BLaER1 (cell line): ENCODE measurements at regions not wholly inside any gene's neighbourhood (a gene's known extent, or its start where the extent isn't known, plus 50 kb on each side); places are given as distances from the start of the nearest gene placed in this dataset.

ENCODE experiments used
- H3K27ac ChIP-seq: shearing (Covaris generic); formaldehyde crosslinking; 2 replicates; pipeline ENCODE4 v1.8.1; 2022
- H3K27me3 ChIP-seq: shearing (Covaris generic); formaldehyde crosslinking; 2 replicates; pipeline ENCODE4 v1.8.1; 2022
- H3K36me3 ChIP-seq: shearing (Covaris generic); formaldehyde crosslinking; 2 replicates; pipeline ENCODE4 v1.8.1; 2022
- H3K4me1 ChIP-seq: shearing (Covaris generic); formaldehyde crosslinking; 2 replicates; pipeline ENCODE4 v1.8.1; 2022
- H3K4me2 ChIP-seq: shearing (Covaris generic); formaldehyde crosslinking; 2 replicates; pipeline ENCODE4 v1.8.1; 2022
- H3K4me3 ChIP-seq: shearing (Covaris generic); formaldehyde crosslinking; 2 replicates; pipeline ENCODE4 v1.8.1; 2022
- H3K9ac ChIP-seq: shearing (Covaris generic); formaldehyde crosslinking; 2 replicates; pipeline ENCODE4 v1.8.1; 2022
- H3K9me3 ChIP-seq: shearing (Covaris generic); formaldehyde crosslinking; 2 replicates; pipeline ENCODE4 v1.8.1; 2022
- H4K20me1 ChIP-seq: shearing (Covaris generic); formaldehyde crosslinking; 2 replicates; pipeline ENCODE4 v1.8.1; 2022
- Cebpa-rat ChIP-seq: shearing (Covaris generic); IDR thresholded peaks from 2 replicates; pipeline ENCODE4 v1.8.1; 2022

DNA sequence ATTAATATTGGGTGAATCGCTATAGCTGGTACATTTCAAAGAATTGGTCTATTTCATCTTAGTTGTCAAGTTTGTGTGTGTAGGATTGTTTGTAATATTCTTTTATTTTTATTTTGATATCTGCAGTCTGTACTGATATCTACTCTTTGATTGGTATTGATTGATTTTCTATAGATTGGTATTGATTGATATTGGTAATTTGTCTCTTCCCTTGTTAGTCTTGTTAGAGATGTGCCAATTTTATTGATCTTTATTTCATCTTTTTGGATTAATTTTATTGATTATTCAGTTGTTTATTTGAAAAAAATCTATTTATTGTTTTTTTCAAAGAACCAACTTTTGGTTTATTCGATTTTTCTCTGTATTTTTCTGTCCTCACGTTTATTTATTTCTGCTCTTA is 61.4 kb downstream of the TM2D3 start:
- no peaks in the 10 kb centered on the region for H3K36me3 ChIP-seq
- H3K9ac ChIP-seq = no peak overlapping the region
- no peaks in the 10 kb centered on the region for H3K27me3 ChIP-seq
- H3K4me2 ChIP-seq = no peak overlapping the region
- no peak overlapping the region for H3K4me3 ChIP-seq
- no peak overlapping the region for H3K27ac ChIP-seq
- no peak for TF ChIP-seq Cebpa-rat
- H4K20me1 ChIP-seq = no peaks in the 10 kb centered on the region
- no peaks in the 10 kb centered on the region for H3K4me1 ChIP-seq
- H3K9me3 ChIP-seq = peaks cover 17% of the 10 kb centered on the region

DNA sequence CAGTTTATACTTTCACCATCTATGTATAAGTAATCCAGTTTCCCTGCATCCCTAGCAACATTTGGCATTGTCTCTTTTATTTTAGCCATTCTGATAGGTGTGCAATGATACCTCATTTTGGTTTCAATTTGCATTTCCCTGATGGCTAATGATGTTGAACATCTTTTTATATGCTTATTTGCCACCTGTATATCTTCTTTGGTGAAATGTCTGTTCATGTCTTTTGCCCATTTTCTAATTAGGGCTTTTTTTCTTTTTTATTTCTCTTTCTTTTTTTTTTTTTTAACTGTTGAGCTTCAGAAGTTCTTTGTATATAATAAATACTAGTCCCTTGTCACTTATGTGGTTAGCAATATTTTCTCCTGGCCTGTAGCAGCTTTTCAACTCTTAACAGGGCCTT is 68.9 kb downstream of the TM2D3 start:
- Histone ChIP-seq H3K9ac (no peak overlapping the region), H3K4me2 (no peak overlapping the region), H3K9me3 (peaks cover 10% of the 10 kb centered on the region), H3K4me1 (peaks cover 20% of the 10 kb centered on the region), H3K27me3 (no peaks in the 10 kb centered on the region), H3K36me3 (no peaks in the 10 kb centered on the region), H4K20me1 (no peaks in the 10 kb centered on the region), H3K27ac (no peak overlapping the region), H3K4me3 (no peak overlapping the region)
- TF ChIP-seq Cebpa-rat = no peak

DNA sequence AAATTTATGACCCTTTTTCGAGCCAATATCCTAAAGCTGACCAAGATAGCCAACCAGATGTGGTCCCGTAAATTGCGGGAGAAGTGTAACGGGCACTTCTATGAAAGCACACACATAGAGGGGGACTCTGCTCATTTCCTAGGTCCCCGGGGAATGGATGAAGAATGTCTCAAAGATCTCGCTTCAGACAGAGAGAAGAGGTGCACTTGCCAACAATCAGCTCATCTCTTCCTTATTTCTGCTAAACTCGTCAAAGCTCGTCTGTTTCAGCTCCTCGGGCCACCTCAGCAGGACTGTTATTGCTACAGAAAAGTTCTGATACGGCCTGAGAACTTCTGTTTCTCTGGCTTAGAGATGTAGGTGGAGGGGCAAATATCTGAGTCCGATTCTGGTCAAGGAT is 71.8 kb downstream of the TM2D3 start:
- no peak for TF ChIP-seq Cebpa-rat
- peaks cover 14% of the 10 kb centered on the region for H3K9me3 ChIP-seq
- H3K4me1 ChIP-seq = peaks cover 24% of the 10 kb centered on the region
- H3K27me3 ChIP-seq = no peaks in the 10 kb centered on the region
- no peak overlapping the region for H3K4me3 ChIP-seq
- H3K27ac ChIP-seq = no peak overlapping the region
- no peaks in the 10 kb centered on the region for H4K20me1 ChIP-seq
- no peak overlapping the region for H3K4me2 ChIP-seq
- H3K36me3 ChIP-seq = no peaks in the 10 kb centered on the region
- H3K9ac ChIP-seq = no peak overlapping the region

DNA sequence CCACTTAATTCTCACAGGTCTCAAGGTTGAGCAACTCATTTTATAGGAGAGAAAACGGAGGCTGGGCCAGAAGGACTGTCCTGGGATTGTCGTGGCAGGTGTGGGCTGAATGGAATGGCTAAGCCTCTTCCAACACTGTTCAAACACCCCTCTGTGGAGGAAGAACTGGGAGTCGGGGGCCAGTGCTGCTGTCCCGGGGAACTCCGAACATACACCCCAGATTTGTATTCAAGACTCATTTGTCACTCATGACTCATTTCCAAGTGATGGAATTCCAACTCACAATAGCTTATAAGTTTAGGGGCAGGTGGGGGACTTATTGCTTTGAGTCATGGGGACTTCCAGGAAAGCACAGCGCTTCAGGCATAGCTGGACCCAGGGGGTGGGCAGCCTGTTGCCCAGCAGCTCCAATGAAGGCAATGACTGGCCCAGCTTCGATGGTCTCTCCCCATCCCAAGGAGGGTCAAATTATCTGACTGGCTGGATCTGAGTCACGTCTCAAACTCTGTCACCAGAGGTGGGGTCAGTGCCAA is 72.5 kb downstream of the TM2D3 start:
- no peak for TF ChIP-seq Cebpa-rat
- H3K4me1 ChIP-seq = peaks cover 24% of the 10 kb centered on the region
- H3K9ac ChIP-seq = no peak overlapping the region
- peaks cover 14% of the 10 kb centered on the region for H3K9me3 ChIP-seq
- H4K20me1 ChIP-seq = no peaks in the 10 kb centered on the region
- no peaks in the 10 kb centered on the region for H3K36me3 ChIP-seq
- H3K27ac ChIP-seq = no peak overlapping the region
- H3K4me3 ChIP-seq = no peak overlapping the region
- peak overlapping the region; percentile 71 for H3K4me2 ChIP-seq
- no peaks in the 10 kb centered on the region for H3K27me3 ChIP-seq

DNA sequence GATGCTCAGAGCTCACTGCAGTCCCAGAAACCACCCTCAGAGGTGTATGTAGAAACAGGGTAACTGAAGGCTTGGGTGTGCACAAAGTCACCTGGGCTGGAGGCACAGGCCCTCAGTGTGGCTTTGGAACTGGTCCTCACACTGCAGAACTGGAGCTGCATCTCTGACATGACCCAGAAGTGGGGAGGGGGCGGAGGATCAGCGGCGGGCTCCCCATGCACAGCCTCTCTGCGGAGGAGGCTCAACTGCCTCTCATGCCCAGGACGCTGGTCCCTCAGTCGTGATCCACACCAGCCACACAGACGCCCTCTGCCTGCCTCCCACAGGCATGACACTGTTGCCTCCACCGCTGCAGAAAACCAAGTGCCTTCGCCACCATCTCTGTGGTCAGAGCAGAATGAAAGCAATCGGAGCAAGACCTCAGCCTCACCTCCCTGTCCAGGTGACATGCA is 73.7 kb downstream of the TM2D3 start:
- H3K9me3 ChIP-seq = peaks cover 9% of the 10 kb centered on the region
- H3K4me2 ChIP-seq = peak overlapping the region; percentile 71
- H3K4me3 ChIP-seq = no peak overlapping the region
- H4K20me1 ChIP-seq = no peaks in the 10 kb centered on the region
- H3K9ac ChIP-seq = no peak overlapping the region
- H3K27me3 ChIP-seq = no peaks in the 10 kb centered on the region
- H3K36me3 ChIP-seq = no peaks in the 10 kb centered on the region
- H3K27ac ChIP-seq = no peak overlapping the region
- TF ChIP-seq Cebpa-rat = no peak
- peaks cover 24% of the 10 kb centered on the region for H3K4me1 ChIP-seq

DNA sequence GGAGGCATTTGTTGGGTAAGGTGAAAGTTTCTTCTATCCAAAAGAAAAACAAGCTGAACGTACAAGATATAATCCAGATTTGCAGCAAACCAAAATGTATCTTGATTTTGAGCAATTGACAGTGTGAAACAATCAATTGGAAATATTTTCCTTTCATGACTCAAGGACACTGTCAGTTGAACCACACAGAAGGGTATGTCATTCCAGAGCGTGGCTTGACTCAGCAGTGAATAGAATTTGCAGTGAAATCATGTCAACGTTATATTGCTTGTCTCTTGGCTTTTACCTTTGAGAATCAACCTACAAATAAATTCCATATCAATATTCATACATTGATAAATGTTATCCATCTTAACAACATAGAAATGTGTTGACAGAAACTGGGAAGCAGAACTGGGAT is 78.2 kb downstream of the TM2D3 start:
- Histone ChIP-seq H4K20me1 (no peaks in the 10 kb centered on the region), H3K4me3 (no peak overlapping the region), H3K4me2 (no peak overlapping the region), H3K36me3 (no peaks in the 10 kb centered on the region), H3K9ac (no peak overlapping the region), H3K27me3 (no peaks in the 10 kb centered on the region), H3K27ac (no peak overlapping the region), H3K4me1 (peaks cover 11% of the 10 kb centered on the region), H3K9me3 (peaks cover 4% of the 10 kb centered on the region; the same call in 1 of the 2 replicates)
- no peak for TF ChIP-seq Cebpa-rat

DNA sequence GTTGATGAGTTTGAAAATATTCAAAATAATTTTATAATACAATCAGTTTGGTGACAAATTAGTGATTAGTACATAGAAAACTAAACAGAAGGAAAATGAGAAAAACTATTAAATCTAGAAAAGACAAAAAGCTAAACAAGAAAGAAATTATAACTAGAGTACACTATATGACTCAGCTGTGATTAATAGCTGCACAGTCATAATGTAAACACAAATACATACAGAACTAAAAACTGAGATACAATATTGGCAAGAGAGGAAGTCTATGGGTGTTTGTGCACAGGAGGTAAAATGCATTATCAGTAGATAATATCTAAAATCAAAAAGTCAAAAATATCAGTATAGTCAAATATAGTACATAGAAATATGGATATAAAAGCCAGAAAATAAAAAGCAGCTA is 80.7 kb upstream of the PCSK6 start:
- Histone ChIP-seq H3K9ac (no peak overlapping the region), H3K4me2 (no peak overlapping the region), H3K27ac (no peak overlapping the region), H3K4me1 (no peaks in the 10 kb centered on the region), H4K20me1 (no peaks in the 10 kb centered on the region), H3K4me3 (no peak overlapping the region), H3K27me3 (no peaks in the 10 kb centered on the region), H3K36me3 (no peaks in the 10 kb centered on the region), H3K9me3 (no peaks in the 10 kb centered on the region)
- TF ChIP-seq Cebpa-rat = no peak

DNA sequence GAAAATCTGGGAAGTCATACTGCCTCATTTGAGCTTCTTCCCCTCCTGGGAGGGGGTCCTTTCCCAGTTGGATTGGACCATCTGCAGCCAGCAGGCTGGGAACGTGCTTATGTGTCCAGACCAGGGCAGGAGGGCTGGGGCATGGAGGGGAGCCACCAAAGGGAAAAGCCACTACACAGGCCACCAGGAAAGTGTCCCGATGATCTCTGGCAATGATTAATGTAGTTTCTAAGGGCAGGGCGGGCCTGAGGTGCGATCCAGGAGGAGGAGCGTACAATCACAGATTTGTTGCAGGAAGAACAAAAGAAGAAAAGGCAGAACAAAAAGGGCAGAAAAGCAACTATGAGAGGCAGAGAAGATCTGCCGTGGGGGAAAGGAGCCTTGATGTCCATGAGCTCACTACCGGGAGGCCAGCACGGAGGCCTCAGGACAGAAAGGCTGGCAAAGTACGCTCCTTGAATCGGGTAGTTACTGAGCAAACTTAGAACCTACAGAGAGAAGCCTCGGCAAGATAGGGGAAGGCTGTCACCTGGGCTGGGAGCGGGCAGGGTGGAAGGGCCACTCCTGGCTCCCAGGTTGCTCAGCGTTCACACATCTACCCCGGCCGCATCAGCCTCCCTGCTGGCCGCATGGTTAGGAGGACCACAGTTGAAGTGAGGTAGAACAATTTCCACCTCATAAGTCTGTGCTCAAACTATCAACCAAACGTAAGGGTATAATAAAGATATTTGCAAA is 79.5 kb upstream of the PCSK6 start:
- no peaks in the 10 kb centered on the region for H3K27me3 ChIP-seq
- no peak for TF ChIP-seq Cebpa-rat
- no peak overlapping the region for H3K9ac ChIP-seq
- H4K20me1 ChIP-seq = no peaks in the 10 kb centered on the region
- no peak overlapping the region for H3K27ac ChIP-seq
- H3K36me3 ChIP-seq = no peaks in the 10 kb centered on the region
- H3K9me3 ChIP-seq = no peaks in the 10 kb centered on the region
- H3K4me2 ChIP-seq = no peak overlapping the region
- H3K4me3 ChIP-seq = no peak overlapping the region
- H3K4me1 ChIP-seq = no peaks in the 10 kb centered on the region

DNA sequence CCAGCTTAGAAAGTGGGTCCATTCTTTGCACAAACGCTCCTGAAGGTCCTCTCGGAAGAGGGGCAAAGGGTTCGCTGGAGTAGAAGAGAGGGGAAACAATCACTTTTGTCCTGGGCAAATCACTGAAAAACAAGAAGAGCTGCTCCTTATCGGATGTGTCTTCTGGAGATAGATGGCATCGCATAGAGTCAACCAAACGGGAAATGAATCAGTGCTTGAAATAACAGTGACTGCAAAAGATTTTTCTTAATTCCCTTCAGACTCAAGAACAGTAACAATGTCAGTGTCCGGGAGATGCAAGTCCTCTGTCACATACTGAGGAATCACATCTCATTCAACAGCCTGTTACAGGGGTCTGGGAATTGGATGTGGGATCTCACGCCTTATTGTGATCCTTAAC is 78.8 kb upstream of the PCSK6 start:
- no peaks in the 10 kb centered on the region for H3K27me3 ChIP-seq
- no peak overlapping the region for H3K27ac ChIP-seq
- no peak overlapping the region for H3K4me2 ChIP-seq
- H3K36me3 ChIP-seq = no peaks in the 10 kb centered on the region
- H4K20me1 ChIP-seq = no peaks in the 10 kb centered on the region
- H3K4me3 ChIP-seq = no peak overlapping the region
- H3K9me3 ChIP-seq = no peaks in the 10 kb centered on the region
- H3K9ac ChIP-seq = no peak overlapping the region
- TF ChIP-seq Cebpa-rat = no peak
- H3K4me1 ChIP-seq = no peaks in the 10 kb centered on the region

DNA sequence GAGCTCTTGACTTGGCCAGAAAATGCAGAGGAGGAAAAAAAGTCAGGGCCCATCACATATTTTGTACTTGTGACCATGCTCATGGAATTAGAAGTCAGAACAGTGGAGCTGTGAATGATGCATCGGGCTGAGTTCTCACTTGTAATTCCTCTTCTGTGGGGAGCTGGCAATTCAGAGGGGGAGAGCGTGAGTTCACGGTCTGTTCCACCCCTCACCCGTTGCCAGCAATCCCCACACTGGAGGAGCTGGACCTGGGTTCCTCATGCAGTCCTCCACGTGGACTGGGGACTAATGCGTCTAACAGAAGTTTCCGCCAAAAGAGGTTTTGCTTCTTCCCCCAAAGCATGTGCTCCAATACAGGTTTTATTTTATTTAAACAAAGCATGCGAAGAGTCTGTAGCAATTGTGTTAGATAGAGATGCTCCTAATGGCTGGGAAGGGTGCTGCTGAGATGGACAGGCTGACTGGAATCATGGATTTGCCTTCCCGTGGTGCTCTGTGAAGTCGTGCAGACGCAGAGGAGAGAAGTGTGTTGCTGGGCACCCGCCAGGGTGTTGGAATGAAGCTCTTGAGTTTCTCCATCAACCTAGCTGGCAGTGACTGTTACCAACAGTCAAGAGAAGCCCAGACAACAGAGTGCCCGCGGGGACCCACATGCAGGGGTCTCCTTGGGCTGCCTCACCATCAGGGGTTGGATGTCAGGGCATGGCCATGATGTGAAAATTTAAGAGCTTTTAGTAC is 77.4 kb upstream of the PCSK6 start:
- no peaks in the 10 kb centered on the region for H3K27me3 ChIP-seq
- TF ChIP-seq Cebpa-rat = no peak
- H3K27ac ChIP-seq = no peak overlapping the region
- H3K4me1 ChIP-seq = peaks cover 6% of the 10 kb centered on the region
- H3K4me3 ChIP-seq = no peak overlapping the region
- H4K20me1 ChIP-seq = no peaks in the 10 kb centered on the region
- no peaks in the 10 kb centered on the region for H3K9me3 ChIP-seq
- H3K4me2 ChIP-seq = no peak overlapping the region
- no peak overlapping the region for H3K9ac ChIP-seq
- no peaks in the 10 kb centered on the region for H3K36me3 ChIP-seq
